Panc1 (cell line): ENCODE measurements at regions not wholly inside any gene's neighbourhood (a gene's known extent, or its start where the extent isn't known, plus 50 kb on each side); places are given as distances from the start of the nearest gene placed in this dataset.

Experiments
- ATAC-seq: fragments of 200-7000 bp; cut with Tn5 transposase; 2 replicates; pipeline ENCODE4 v1.9.1; 2020; ENCODE audit warnings: mild to moderate bottlenecking, moderate library complexity
- BruUV-seq: library from RNA; stranded (reverse); fragments of 400-500 nt; replicated peaks from 2 replicates; lab custom pipeline; 2021; lab: Mats Ljungman, UMichigan
- CTCF ChIA-PET: fragments of 300-600 bp; sonication (Branson Sonifier 250); formaldehyde crosslinking; loops from one replicate; lab custom pipeline; 2022; ENCODE audit warnings: antibody characterized with exemption; lab: Charles Lee
- POLR2A ChIA-PET: fragments of 300-600 bp; sonication (Branson Sonifier 250); formaldehyde crosslinking; loops from one replicate; lab custom pipeline; 2022; ENCODE audit warnings: antibody characterized with exemption; lab: Charles Lee
- DNase-seq: peaks from one replicate; pipeline ENCODE4 v3.0.0-alpha.2; 2010; ENCODE audit warnings: low read depth, low spot score
- H3K27ac ChIP-seq: 2 replicates; pipeline ENCODE4 v1.5.1; 2011; ENCODE audit warnings: mild to moderate bottlenecking, low read length, inconsistent platforms
- H3K27me3 ChIP-seq: fragments of 200-500 bp; sonication (Bioruptor generic); 2 replicates; pipeline ENCODE4 v1.6.0; 2014; ENCODE audit warnings: low read length, inconsistent platforms; ENCODE audit not compliant: control insufficient read depth, insufficient read depth
- H3K36me3 ChIP-seq: fragments of 200-500 bp; sonication (Bioruptor generic); 2 replicates; pipeline ENCODE4 v1.5.1; 2014; ENCODE audit warnings: inconsistent platforms, mild to moderate bottlenecking, low read length, moderate library complexity; ENCODE audit not compliant: control insufficient read depth, insufficient read depth
- H3K4me1 ChIP-seq: 2 replicates; pipeline ENCODE4 v1.5.1; 2011; ENCODE audit warnings: inconsistent platforms, mild to moderate bottlenecking, low read length, moderate library complexity; ENCODE audit not compliant: control insufficient read depth, insufficient read depth
- H3K4me3 ChIP-seq, 2 experiments: 2 replicates each; pipeline ENCODE4 v1.5.1; 2011 to 2012; ENCODE audit warnings: low read depth in 2 of 2, low read length in 2 of 2, mild to moderate bottlenecking in 2 of 2, inconsistent platforms in 1 of 2, moderate library complexity in 1 of 2
- H3K9me3 ChIP-seq: fragments of 200-500 bp; sonication (Bioruptor generic); 2 replicates; pipeline ENCODE4 v1.5.1; 2014; ENCODE audit warnings: low read depth, mild to moderate bottlenecking, inconsistent platforms, low read length, moderate library complexity; ENCODE audit not compliant: control insufficient read depth, insufficient read depth
- CTCF ChIP-seq: fragments of 450-650 bp; IDR thresholded peaks from 2 replicates; pipeline ENCODE4 v1.5.1; 2017; ENCODE audit warnings: mild to moderate bottlenecking
- POLR2AphosphoS5 ChIP-seq: IDR thresholded peaks from 2 replicates; pipeline ENCODE4 v1.6.1; 2012; ENCODE audit warnings: mild to moderate bottlenecking, low read depth, low read length, moderate library complexity
- REST ChIP-seq, 2 experiments: IDR thresholded peaks; 2 replicates each; pipeline ENCODE4 v1.6.1; 2011 to 2012; ENCODE audit warnings: low read depth in 2 of 2, control low read depth in 1 of 2, low read length in 1 of 2, mild to moderate bottlenecking in 1 of 2, moderate library complexity in 1 of 2; ENCODE audit not compliant: insufficient read depth in 1 of 2
- SIN3A ChIP-seq: IDR thresholded peaks from 2 replicates; pipeline ENCODE4 v1.6.1; 2012; ENCODE audit warnings: low read depth, mild to moderate bottlenecking, low read length, moderate library complexity, borderline replicate concordance; ENCODE audit not compliant: insufficient read depth
- TCF7L2 ChIP-seq: IDR thresholded peaks from 2 replicates; pipeline ENCODE4 v1.6.1; 2011; ENCODE audit warnings: mild to moderate bottlenecking, low read depth, low read length, inconsistent platforms
- in situ Hi-C: cut with HindIII; loops from 2 replicates; pipeline ENCODE4 v1.10.0; 2016; ENCODE audit warnings: low sequenced_read_pairs, low pct_unique_long_range_greater_than_20kb
- intact Hi-C: fragments of 100-400 bp; cut with micrococcal nuclease; formaldehyde crosslinking; loops from one replicate; pipeline ENCODE4 v1.10.0; 2022; ENCODE audit not compliant: unreplicated experiment

GRCh38 chr9:109586993-109587392, 88.9 kb upstream of the PTPN3 start:
- CTCF ChIA-PET: no interaction called here
- no TSS peak for BruUV-seq

GRCh38 chr9:109588415-109588814, 90.3 kb upstream of the PTPN3 start:
- CTCF ChIA-PET: interaction anchor here (0.6 kb wide), 1 partner anchor 596 kb away, joined by 3 read pairs; no protein-coding TSS in a partner anchor
- TF ChIP-seq REST (IDR thresholded peaks at IDR 0.05; ENCODE audit: insufficient read depth in 1 of 2, low read depth in 2 of 2, low read length in 1 of 2): no peak
- no peak for TF ChIP-seq TCF7L2
- no peak for TF ChIP-seq CTCF
- TF ChIP-seq POLR2AphosphoS5: no peak
- Histone ChIP-seq H3K9me3 (no peaks in the 10 kb centered on the region), H3K36me3 (no peaks in the 10 kb centered on the region), H3K27me3 (no peaks in the 10 kb centered on the region), H3K27ac (no peak overlapping the region), H3K4me1 (no peaks in the 10 kb centered on the region), H3K4me3 (no peak overlapping the region)
- BruUV-seq: no TSS peak
- no peak for DNase-seq
- ATAC-seq: no peak
- POLR2A ChIA-PET: no interaction called here
- intact Hi-C loops (no loop called here), in situ Hi-C loops (no loop called here)

More at GRCh38 chr9:109586993-109587392, 88.9 kb upstream of the PTPN3 start:
- Histone ChIP-seq H3K36me3 (no peaks in the 10 kb centered on the region), H3K27me3 (no peaks in the 10 kb centered on the region), H3K27ac (no peak overlapping the region), H3K4me3 (no peak overlapping the region), H3K4me1 (no peaks in the 10 kb centered on the region), H3K9me3 (no peaks in the 10 kb centered on the region)
- DNase-seq (no peak), ATAC-seq (no peak)
- in situ Hi-C loops: no loop called here
- POLR2A ChIA-PET: no interaction called here
- intact Hi-C loops: no loop called here
- TF ChIP-seq CTCF: no peak
- TF ChIP-seq TCF7L2: no peak

GRCh38 chr9:109590966-109591365, 92.9 kb upstream of the PTPN3 start:
- Histone ChIP-seq H3K36me3 (no peaks in the 10 kb centered on the region), H3K9me3 (no peaks in the 10 kb centered on the region), H3K27ac (no peak overlapping the region), H3K4me1 (no peaks in the 10 kb centered on the region), H3K27me3 (no peaks in the 10 kb centered on the region), H3K4me3 (no peak overlapping the region)
- ChIA-PET CTCF (no interaction called here), POLR2A (no interaction called here)
- TF ChIP-seq REST (IDR thresholded peaks at IDR 0.05; ENCODE audit: insufficient read depth in 1 of 2, low read depth in 2 of 2, low read length in 1 of 2) (no peak), TCF7L2 (no peak), CTCF (no peak), SIN3A (no peak), POLR2AphosphoS5 (no peak)
- no TSS peak for BruUV-seq
- no peak for DNase-seq
- intact Hi-C loops (no loop called here), in situ Hi-C loops (no loop called here)
- ATAC-seq: no peak
